ENCODE measurements at regions not wholly inside any gene's neighbourhood (a gene's known extent, or its start where the extent isn't known, plus 50 kb on each side); places are given as distances from the start of the nearest gene placed in this dataset.

GRCh38 chr6:113634352-113635163 is 222.6 kb upstream of the MARCKS start:
- no peak for DNase-seq (ENCODE audit: low read depth in 2 of 2)

- DNase-seq (ENCODE audit: low read depth in 2 of 2): no peak
Measured at GRCh38 chr6:113635222-113635986, 221.7 kb upstream of the MARCKS start.

- no peak for DNase-seq (ENCODE audit: low read depth in 2 of 2)
Measured at GRCh38 chr6:113636357-113636824, 220.8 kb upstream of the MARCKS start.

- DNase-seq (ENCODE audit: low read depth in 2 of 2): no peak
Measured at GRCh38 chr6:113640051-113640450, 217.1 kb upstream of the MARCKS start.

- DNase-seq (ENCODE audit: low read depth in 2 of 2): no peak
Measured at GRCh38 chr6:113642001-113642713, 215.0 kb upstream of the MARCKS start.

GRCh38 chr6:113642714-113643406 is 214.3 kb upstream of the MARCKS start:
- DNase-seq (ENCODE audit: low read depth in 2 of 2): no peak

GRCh38 chr6:113643407-113643770 is 213.8 kb upstream of the MARCKS start:
- no peak for DNase-seq (ENCODE audit: low read depth in 2 of 2)

GRCh38 chr6:113644861-113645575 is 212.1 kb upstream of the MARCKS start:
- no peak for DNase-seq (ENCODE audit: low read depth in 2 of 2)

- no peak for DNase-seq (ENCODE audit: low read depth in 2 of 2)
Measured at GRCh38 chr6:113645576-113645970, 211.6 kb upstream of the MARCKS start.

- no peak for DNase-seq (ENCODE audit: low read depth in 2 of 2)
Measured at GRCh38 chr6:113645986-113646385, 211.2 kb upstream of the MARCKS start.

- DNase-seq (ENCODE audit: low read depth in 2 of 2): no peak
Measured at GRCh38 chr6:113646701-113647100, 210.4 kb upstream of the MARCKS start.

GRCh38 chr6:113647143-113647889 is 209.8 kb upstream of the MARCKS start:
- DNase-seq (ENCODE audit: low read depth in 2 of 2): no peak

GRCh38 chr6:113648698-113649097 is 208.4 kb upstream of the MARCKS start:
- no peak for DNase-seq (ENCODE audit: low read depth in 2 of 2)

GRCh38 chr6:113649276-113649675 is 207.9 kb upstream of the MARCKS start:
- DNase-seq (ENCODE audit: low read depth in 2 of 2): no peak

- no peak for DNase-seq (ENCODE audit: low read depth in 2 of 2)
Measured at GRCh38 chr6:113649880-113650609, 207.1 kb upstream of the MARCKS start.

- DNase-seq (ENCODE audit: low read depth in 2 of 2): no peak
Measured at GRCh38 chr6:113650610-113650979, 206.6 kb upstream of the MARCKS start.

GRCh38 chr6:113651120-113651519 is 206.0 kb upstream of the MARCKS start:
- DNase-seq (ENCODE audit: low read depth in 2 of 2): no peak

- no peak for DNase-seq (ENCODE audit: low read depth in 2 of 2)
Measured at GRCh38 chr6:113651920-113652319, 205.2 kb upstream of the MARCKS start.

- DNase-seq (ENCODE audit: low read depth in 2 of 2): no peak
Measured at GRCh38 chr6:113653275-113653674, 203.9 kb upstream of the MARCKS start.

- DNase-seq (ENCODE audit: low read depth in 2 of 2): no peak
Measured at GRCh38 chr6:113654396-113654795, 202.7 kb upstream of the MARCKS start.
